ENCODE measurements at regions not wholly inside any gene's neighbourhood (a gene's known extent, or its start where the extent isn't known, plus 50 kb on each side); places are given as distances from the start of the nearest gene placed in this dataset.

GRCh38 chr18:47628893-47629292 lies 301.6 kb downstream of the SMAD2 start:
- no peak for TF ChIP-seq POLR2A (IDR thresholded peaks at IDR 0.05)
- TF ChIP-seq CTCF (IDR thresholded peaks at IDR 0.05) = no peak
- no peak for TF ChIP-seq POLR2AphosphoS5 (IDR thresholded peaks at IDR 0.05; ENCODE audit: insufficient read depth in 1 of 2, low read depth in 1 of 2)

All from vagina (tissue), 2 donors.